Left ventricle myocardium inferior (tissue), 1 donor: ENCODE measurements at regions not wholly inside any gene's neighbourhood (a gene's known extent, or its start where the extent isn't known, plus 50 kb on each side); places are given as distances from the start of the nearest gene placed in this dataset.

ENCODE experiments used
- DNase-seq: peaks from one replicate; pipeline ENCODE4 v3.0.0-alpha.2; 2020
- H3K27ac ChIP-seq: fragments of 200-600 bp; replicated peaks from 2 replicates; pipeline ENCODE4 v1.8.0; 2021
- H3K27me3 ChIP-seq: fragments of 200-600 bp; 2 replicates; pipeline ENCODE4 v1.8.0; 2021; ENCODE audit warnings: low read depth
- H3K36me3 ChIP-seq: fragments of 200-600 bp; 2 replicates; pipeline ENCODE4 v1.8.0; 2021
- H3K4me1 ChIP-seq: fragments of 200-600 bp; 2 replicates; pipeline ENCODE4 v1.8.0; 2021
- H3K4me3 ChIP-seq: fragments of 200-600 bp; 2 replicates; pipeline ENCODE4 v1.8.0; 2021; ENCODE audit warnings: mild to moderate bottlenecking, moderate library complexity
- H3K9me3 ChIP-seq: fragments of 200-600 bp; replicated peaks from 2 replicates; pipeline ENCODE4 v1.8.0; 2021
- CTCF ChIP-seq: fragments of 200-600 bp; IDR thresholded peaks from 2 replicates; pipeline ENCODE4 v1.8.0; 2021; ENCODE audit warnings: antibody characterized with exemption, mild to moderate bottlenecking, borderline replicate concordance
- intact Hi-C: fragments of 100-400 bp; cut with micrococcal nuclease; formaldehyde crosslinking; loops from one replicate; pipeline ENCODE4 v1.11.0; 2022
- donor health status: DM: no; HTN: yes; CAD: no; lungs with severe emphysema.

GRCh38 chr2:51297488-51297887 is 265.6 kb upstream of the NRXN1 start:
- no peaks in the 10 kb centered on the region for H3K36me3 ChIP-seq
- no peaks in the 10 kb centered on the region for H3K4me1 ChIP-seq
- intact Hi-C loops = no loop called here
- no peak overlapping the region for H3K4me3 ChIP-seq
- DNase-seq = no peak
- no peak overlapping the region for H3K27ac ChIP-seq
- H3K9me3 ChIP-seq = no peaks in the 10 kb centered on the region
- TF ChIP-seq CTCF = no peak
- no peaks in the 10 kb centered on the region for H3K27me3 ChIP-seq

- Histone ChIP-seq H3K27ac (no peak overlapping the region), H3K9me3 (no peaks in the 10 kb centered on the region), H3K4me1 (no peaks in the 10 kb centered on the region), H3K27me3 (no peaks in the 10 kb centered on the region), H3K4me3 (no peak overlapping the region), H3K36me3 (no peaks in the 10 kb centered on the region)
- no peak for DNase-seq
- no peak for TF ChIP-seq CTCF
- intact Hi-C loops = no loop called here
Observed at GRCh38 chr2:51293566-51294200, 261.8 kb upstream of the NRXN1 start.

GRCh38 chr2:51291762-51292551 is 260.0 kb upstream of the NRXN1 start:
- no peaks in the 10 kb centered on the region for H3K36me3 ChIP-seq
- no peaks in the 10 kb centered on the region for H3K27me3 ChIP-seq
- no peak for TF ChIP-seq CTCF
- no peak overlapping the region for H3K27ac ChIP-seq
- intact Hi-C loops = no loop called here
- no peaks in the 10 kb centered on the region for H3K4me1 ChIP-seq
- DNase-seq = no peak
- no peaks in the 10 kb centered on the region for H3K9me3 ChIP-seq
- no peak overlapping the region for H3K4me3 ChIP-seq

GRCh38 chr2:51290725-51291124 is 258.8 kb upstream of the NRXN1 start:
- H3K27ac ChIP-seq = no peak overlapping the region
- no peak overlapping the region for H3K4me3 ChIP-seq
- TF ChIP-seq CTCF = no peak
- H3K36me3 ChIP-seq = no peaks in the 10 kb centered on the region
- no peaks in the 10 kb centered on the region for H3K4me1 ChIP-seq
- DNase-seq = no peak
- intact Hi-C loops = no loop called here
- no peaks in the 10 kb centered on the region for H3K9me3 ChIP-seq
- H3K27me3 ChIP-seq = no peaks in the 10 kb centered on the region

GRCh38 chr2:51289045-51289444 is 257.1 kb upstream of the NRXN1 start:
- Histone ChIP-seq H3K27me3 (no peaks in the 10 kb centered on the region), H3K4me1 (no peaks in the 10 kb centered on the region), H3K4me3 (no peak overlapping the region), H3K36me3 (no peaks in the 10 kb centered on the region), H3K9me3 (no peaks in the 10 kb centered on the region), H3K27ac (no peak overlapping the region)
- intact Hi-C loops = no loop called here
- no peak for DNase-seq
- TF ChIP-seq CTCF = no peak
